ENCODE measurements at regions not wholly inside any gene's neighbourhood (a gene's known extent, or its start where the extent isn't known, plus 50 kb on each side); places are given as distances from the start of the nearest gene placed in this dataset.

- TF ChIP-seq CTCF (IDR thresholded peaks at IDR 0.05) (no peak), POLR2A (IDR thresholded peaks at IDR 0.05) (no peak), EP300 (IDR thresholded peaks at IDR 0.05; ENCODE audit: low read depth) (no peak), POLR2AphosphoS5 (IDR thresholded peaks at IDR 0.05) (no peak)
Observed at GRCh38 chr2:239893236-239893515, 132.0 kb downstream of the NDUFA10 start.
